DND-41 (cell line): ENCODE measurements at regions not wholly inside any gene's neighbourhood (a gene's known extent, or its start where the extent isn't known, plus 50 kb on each side); places are given as distances from the start of the nearest gene placed in this dataset.

ENCODE experiments used
- CTCF ChIP-seq: IDR thresholded peaks from 2 replicates; pipeline ENCODE4 v1.5.1; 2012; ENCODE audit warnings: borderline replicate concordance, low read length, moderate library complexity, mild to moderate bottlenecking; ENCODE audit not compliant: poor library complexity, severe bottlenecking; ENCODE audit errors: extremely low read depth
- EZH2 ChIP-seq: IDR thresholded peaks from 3 replicates; pipeline ENCODE4 v1.6.1; 2012; ENCODE audit warnings: borderline replicate concordance, low read depth, mild to moderate bottlenecking, moderate library complexity, low read length, inconsistent platforms; ENCODE audit not compliant: severe bottlenecking

GRCh38 chr6:14811775-14812428 is 434.0 kb upstream of the JARID2 start:
- no peak for TF ChIP-seq CTCF
- TF ChIP-seq EZH2, result no peak
